ACC112 (cell line): ENCODE measurements at regions not wholly inside any gene's neighbourhood (a gene's known extent, or its start where the extent isn't known, plus 50 kb on each side); places are given as distances from the start of the nearest gene placed in this dataset.

Experiments
- H2AFZ ChIP-seq: fragments of 200-600 bp; sonication (generic); one replicate; pipeline ENCODE4 v1.6.0; 2017; ENCODE audit warnings: antibody characterized with exemption, low read length; ENCODE audit not compliant: unreplicated experiment
- H3K27ac ChIP-seq: fragments of 200-600 bp; sonication (generic); 2 replicates; pipeline ENCODE4 v1.5.1; 2014; ENCODE audit warnings: low read depth, mild to moderate bottlenecking, antibody characterized with exemption, low read length, moderate library complexity
- H3K27me3 ChIP-seq: fragments of 200-600 bp; sonication (generic); 2 replicates; pipeline ENCODE4 v1.6.1; 2014; ENCODE audit warnings: mild to moderate bottlenecking, antibody characterized with exemption, low read length, moderate library complexity, mixed read lengths; ENCODE audit not compliant: insufficient read depth
- H3K36me3 ChIP-seq: fragments of 200-600 bp; sonication (generic); 2 replicates; pipeline ENCODE4 v1.6.1; 2016; ENCODE audit warnings: mild to moderate bottlenecking, antibody characterized with exemption, low read length, moderate library complexity, mixed read lengths; ENCODE audit not compliant: insufficient read depth
- H3K4me1 ChIP-seq: fragments of 200-600 bp; sonication (generic); one replicate; pipeline ENCODE4 v1.6.1; 2016; ENCODE audit warnings: low read length, mixed read lengths; ENCODE audit not compliant: insufficient read depth, unreplicated experiment, control insufficient read depth
- H3K4me3 ChIP-seq: fragments of 200-600 bp; sonication (generic); 2 replicates; pipeline ENCODE4 v1.5.1; 2014; ENCODE audit warnings: mild to moderate bottlenecking, low read depth, low read length
- H3K79me2 ChIP-seq: fragments of 200-600 bp; sonication (generic); one replicate; pipeline ENCODE4 v1.6.0; 2016; ENCODE audit warnings: low read length; ENCODE audit not compliant: control insufficient read depth, unreplicated experiment, insufficient read depth

GRCh38 chr5:164153469-164154172 is 648.2 kb downstream of the MAT2B start:
- Histone ChIP-seq H3K4me1 (no peaks in the 10 kb centered on the region), H2AFZ (peak overlapping the region; percentile 7), H3K4me3 (no peak overlapping the region), H3K27me3 (no peaks in the 10 kb centered on the region), H3K36me3 (no peaks in the 10 kb centered on the region), H3K27ac (no peak overlapping the region), H3K79me2 (no peaks in the 10 kb centered on the region)

- Histone ChIP-seq H3K27me3 (no peaks in the 10 kb centered on the region), H3K27ac (no peak overlapping the region), H3K4me3 (no peak overlapping the region), H2AFZ (no peak overlapping the region), H3K36me3 (no peaks in the 10 kb centered on the region), H3K4me1 (peaks cover 14% of the 10 kb centered on the region), H3K79me2 (no peaks in the 10 kb centered on the region)
These were observed 665.4 kb downstream of the MAT2B start for GRCh38 chr5:164170814-164171213.

- Histone ChIP-seq H3K4me1 (peaks cover 17% of the 10 kb centered on the region), H2AFZ (peak overlapping the region; percentile 82), H3K27me3 (no peaks in the 10 kb centered on the region), H3K4me3 (no peak overlapping the region), H3K27ac (peak overlapping the region; percentile 43; the same call in 1 of the 2 replicates), H3K36me3 (no peaks in the 10 kb centered on the region), H3K79me2 (no peaks in the 10 kb centered on the region)
These were observed 669.7 kb downstream of the MAT2B start for GRCh38 chr5:164175083-164175482.

GRCh38 chr5:164179406-164179805 is 674.0 kb downstream of the MAT2B start:
- peaks cover 26% of the 10 kb centered on the region for H3K4me1 ChIP-seq
- H3K79me2 ChIP-seq, result no peaks in the 10 kb centered on the region
- no peaks in the 10 kb centered on the region for H3K27me3 ChIP-seq
- H3K4me3 ChIP-seq, result no peak overlapping the region
- H2AFZ ChIP-seq, result no peak overlapping the region
- H3K36me3 ChIP-seq, result no peaks in the 10 kb centered on the region
- no peak overlapping the region for H3K27ac ChIP-seq

GRCh38 chr5:164181604-164182003 is 676.2 kb downstream of the MAT2B start:
- peaks cover 10% of the 10 kb centered on the region for H3K4me1 ChIP-seq
- no peaks in the 10 kb centered on the region for H3K36me3 ChIP-seq
- no peak overlapping the region for H3K27ac ChIP-seq
- no peaks in the 10 kb centered on the region for H3K79me2 ChIP-seq
- H3K4me3 ChIP-seq, result no peak overlapping the region
- no peaks in the 10 kb centered on the region for H3K27me3 ChIP-seq
- no peak overlapping the region for H2AFZ ChIP-seq

- Histone ChIP-seq H3K36me3 (no peaks in the 10 kb centered on the region), H3K4me3 (no peak overlapping the region), H3K4me1 (peaks cover 10% of the 10 kb centered on the region), H2AFZ (no peak overlapping the region), H3K27me3 (no peaks in the 10 kb centered on the region), H3K79me2 (no peaks in the 10 kb centered on the region), H3K27ac (no peak overlapping the region)
These were observed 678.7 kb downstream of the MAT2B start for GRCh38 chr5:164184158-164184557.

- Histone ChIP-seq H3K36me3 (no peaks in the 10 kb centered on the region), H3K4me1 (peaks cover 10% of the 10 kb centered on the region), H3K27ac (no peak overlapping the region), H3K79me2 (no peaks in the 10 kb centered on the region), H3K27me3 (no peaks in the 10 kb centered on the region), H2AFZ (no peak overlapping the region), H3K4me3 (no peak overlapping the region)
These were observed 679.6 kb downstream of the MAT2B start for GRCh38 chr5:164185000-164185399.

- Histone ChIP-seq H3K4me3 (no peak overlapping the region), H3K27ac (no peak overlapping the region), H3K36me3 (no peaks in the 10 kb centered on the region), H2AFZ (no peak overlapping the region), H3K4me1 (peaks cover 24% of the 10 kb centered on the region), H3K27me3 (no peaks in the 10 kb centered on the region), H3K79me2 (no peaks in the 10 kb centered on the region)
These were observed 681.1 kb downstream of the MAT2B start for GRCh38 chr5:164186550-164186949.

GRCh38 chr5:164187785-164188184 is 682.4 kb downstream of the MAT2B start:
- H3K36me3 ChIP-seq, result no peaks in the 10 kb centered on the region
- no peaks in the 10 kb centered on the region for H3K27me3 ChIP-seq
- H3K4me1 ChIP-seq, result peaks cover 33% of the 10 kb centered on the region
- H3K79me2 ChIP-seq, result no peaks in the 10 kb centered on the region
- no peak overlapping the region for H2AFZ ChIP-seq
- H3K27ac ChIP-seq, result no peak overlapping the region
- no peak overlapping the region for H3K4me3 ChIP-seq

- Histone ChIP-seq H3K27ac (no peak overlapping the region), H3K79me2 (no peaks in the 10 kb centered on the region), H2AFZ (no peak overlapping the region), H3K36me3 (no peaks in the 10 kb centered on the region), H3K4me3 (no peak overlapping the region), H3K4me1 (peaks cover 24% of the 10 kb centered on the region), H3K27me3 (no peaks in the 10 kb centered on the region)
These were observed 683.3 kb downstream of the MAT2B start for GRCh38 chr5:164188733-164189148.

- H3K4me3 ChIP-seq, result no peak overlapping the region
- no peaks in the 10 kb centered on the region for H3K79me2 ChIP-seq
- peaks cover 23% of the 10 kb centered on the region for H3K4me1 ChIP-seq
- H3K27ac ChIP-seq, result peak overlapping the region; percentile 56
- H3K36me3 ChIP-seq, result no peaks in the 10 kb centered on the region
- H2AFZ ChIP-seq, result no peak overlapping the region
- H3K27me3 ChIP-seq, result no peaks in the 10 kb centered on the region
These were observed 685.8 kb downstream of the MAT2B start for GRCh38 chr5:164191240-164191639.
